ENCODE measurements at regions not wholly inside any gene's neighbourhood (a gene's known extent, or its start where the extent isn't known, plus 50 kb on each side); places are given as distances from the start of the nearest gene placed in this dataset.
A peak's percentile ranks its signal among the peaks of the same experiment; 100 is the strongest.

- H3K27me3 Mint-ChIP-seq = peaks cover 13 to 38% of the 10 kb centered on the region in 2 donors
- ChIA-PET CTCF (no interaction called here), POLR2A (no interaction called here)
- Histone ChIP-seq H3K27me3 (replicated peaks in 1 of 2; ENCODE audit: control insufficient read depth in 2 of 2, extremely low read depth in 1 of 2, insufficient read depth in 2 of 2, low read length in 1 of 2) (peaks cover 0 to 22% of the 10 kb centered on the region in 2 experiments), H3K27ac (ENCODE audit: low read length) (no peak overlapping the region), H3K9me3 (no peaks in the 10 kb centered on the region), H3K4me3 (ENCODE audit: control insufficient read depth in 1 of 2, extremely low read depth in 1 of 2, low read length in 1 of 2) (no peak overlapping the region), H3K4me1 (ENCODE audit: control insufficient read depth in 1 of 2, extremely low read depth in 1 of 2, insufficient read depth in 2 of 2, low read length in 2 of 2) (no peaks in the 10 kb centered on the region), H3K36me3 (ENCODE audit: control insufficient read depth in 2 of 2, extremely low read depth in 1 of 2, insufficient read depth in 1 of 2, low read length in 1 of 2) (no peaks in the 10 kb centered on the region)
- no peaks in the 10 kb centered on the region for H3K9me3 Mint-ChIP-seq
- WGBS (ENCODE audit: insufficient coverage) = 79% methylated on average over 3 of the region's 5 CpGs
- H3K4me3 Mint-ChIP-seq = no peak overlapping the region
- ATAC-seq (replicated peaks in 1 of 4) = no peak
- no peaks in the 10 kb centered on the region for H3K36me3 Mint-ChIP-seq
- no peaks in the 10 kb centered on the region for H3K4me1 Mint-ChIP-seq
- DNase-seq = peak in 1 of 35 experiments; percentile 11
- H3K27ac Mint-ChIP-seq = no peak overlapping the region
Measured at GRCh38 chr17:34765291-34765690, 185.9 kb downstream of the TMEM132E start.

DNA sequence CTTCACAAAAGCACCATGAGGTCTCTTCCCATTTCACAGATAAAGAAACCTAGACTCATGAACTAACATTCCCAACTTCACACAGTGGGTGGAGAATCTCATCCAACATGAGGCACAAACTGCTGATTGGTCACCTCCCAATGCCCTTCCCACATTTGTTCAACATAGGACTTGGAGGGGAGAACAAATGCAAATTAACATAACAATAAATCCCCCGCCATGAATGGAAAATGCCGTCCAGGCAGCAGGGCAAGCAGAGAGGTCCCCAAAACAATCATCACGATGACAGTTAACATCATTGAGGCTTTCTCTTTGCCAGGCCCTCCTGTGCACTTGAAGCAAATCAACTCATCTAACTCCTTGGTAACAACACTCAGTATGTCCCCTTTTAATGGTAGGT is 185.3 kb downstream of the TMEM132E start:
- H3K27ac Mint-ChIP-seq = no peak overlapping the region

DNA sequence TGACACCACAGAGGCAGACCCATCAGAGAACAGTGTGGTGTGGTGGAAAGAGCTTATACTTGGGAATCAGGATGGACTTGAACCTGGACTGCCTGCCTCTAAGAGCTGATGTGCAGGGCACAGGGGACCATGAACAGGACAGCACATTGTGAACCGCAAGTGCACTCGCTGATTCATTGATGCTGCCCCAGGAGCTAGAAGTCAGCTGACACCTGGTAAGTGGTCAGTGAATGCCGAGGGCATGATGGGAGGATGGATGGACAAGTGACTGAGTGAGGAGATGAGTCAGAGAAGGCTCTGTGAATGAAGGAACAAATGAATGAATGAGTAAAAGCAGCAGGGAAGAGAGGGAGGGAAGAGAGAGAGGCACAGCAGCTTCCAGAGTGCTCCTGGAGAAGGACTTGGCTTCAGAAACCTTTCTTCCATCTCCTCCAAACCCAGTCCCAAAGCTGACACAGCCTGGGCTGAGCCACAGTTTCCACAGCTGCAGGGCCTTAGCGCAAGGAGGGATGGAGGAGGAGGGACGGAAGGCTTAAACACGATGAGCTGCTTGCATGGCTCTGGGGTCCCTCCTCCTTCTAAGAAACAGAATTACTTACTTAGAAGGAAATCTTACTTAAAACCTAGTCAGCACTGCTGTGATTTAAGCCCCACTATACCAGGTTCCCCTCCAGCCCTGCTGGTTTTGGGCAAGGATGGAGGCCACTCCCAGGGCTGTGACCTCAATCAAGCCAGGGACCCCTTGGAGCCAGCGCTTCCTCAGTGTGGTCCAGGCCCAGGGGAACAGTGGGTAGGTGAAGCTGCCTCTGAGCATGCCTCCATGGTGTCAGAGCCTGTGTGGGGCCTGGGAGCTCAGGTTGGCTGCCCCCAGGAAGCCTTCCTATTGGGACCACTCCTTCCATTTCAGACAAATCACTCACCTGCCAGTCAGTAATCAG is 184.6 kb downstream of the TMEM132E start:
- no peak overlapping the region for H3K27ac ChIP-seq (ENCODE audit: low read length)
- H3K4me3 ChIP-seq (ENCODE audit: control insufficient read depth in 1 of 2, extremely low read depth in 1 of 2, low read length in 1 of 2) = no peak overlapping the region
- H3K27me3 ChIP-seq (replicated peaks in 1 of 2; ENCODE audit: control insufficient read depth in 2 of 2, extremely low read depth in 1 of 2, insufficient read depth in 2 of 2, low read length in 1 of 2) = peaks cover 0 to 23% of the 10 kb centered on the region in 2 experiments
- Mint-ChIP-seq H3K4me1 (no peaks in the 10 kb centered on the region), H3K27me3 (peaks cover 18 to 42% of the 10 kb centered on the region in 2 donors), H3K9me3 (no peaks in the 10 kb centered on the region), H3K36me3 (no peaks in the 10 kb centered on the region), H3K27ac (no peak overlapping the region), H3K4me3 (no peak overlapping the region)
- 75% methylated on average over 4 of the region's 7 CpGs for WGBS (ENCODE audit: insufficient coverage)
- H3K36me3 ChIP-seq (ENCODE audit: control insufficient read depth in 2 of 2, extremely low read depth in 1 of 2, insufficient read depth in 1 of 2, low read length in 1 of 2) = no peaks in the 10 kb centered on the region
- CTCF ChIA-PET = no interaction called here
- H3K9me3 ChIP-seq = no peaks in the 10 kb centered on the region
- H3K4me1 ChIP-seq (ENCODE audit: control insufficient read depth in 1 of 2, extremely low read depth in 1 of 2, insufficient read depth in 2 of 2, low read length in 2 of 2) = no peaks in the 10 kb centered on the region
- ATAC-seq (replicated peaks in 1 of 4) (no peak), DNase-seq (peak in 1 of 35 experiments; percentile 21)
- POLR2A ChIA-PET = no interaction called here

More for the DNA sequence above, 185.3 kb downstream of the TMEM132E start:
- no peaks in the 10 kb centered on the region for H3K36me3 ChIP-seq (ENCODE audit: control insufficient read depth in 2 of 2, extremely low read depth in 1 of 2, insufficient read depth in 1 of 2, low read length in 1 of 2)
- DNase-seq (peak in 1 of 35 experiments; percentile 5), ATAC-seq (replicated peaks in 1 of 4) (no peak)
- no peaks in the 10 kb centered on the region for H3K4me1 ChIP-seq (ENCODE audit: control insufficient read depth in 1 of 2, extremely low read depth in 1 of 2, insufficient read depth in 2 of 2, low read length in 2 of 2)
- peaks cover 0 to 22% of the 10 kb centered on the region in 2 experiments for H3K27me3 ChIP-seq (replicated peaks in 1 of 2; ENCODE audit: control insufficient read depth in 2 of 2, extremely low read depth in 1 of 2, insufficient read depth in 2 of 2, low read length in 1 of 2)
- H3K27me3 Mint-ChIP-seq = peaks cover 13 to 38% of the 10 kb centered on the region in 2 donors
- WGBS (ENCODE audit: insufficient coverage) = 80% methylated on average over 1 of the region's 3 CpGs
- H3K4me1 Mint-ChIP-seq = no peaks in the 10 kb centered on the region
- H3K27ac ChIP-seq (ENCODE audit: low read length) = no peak overlapping the region
- H3K9me3 Mint-ChIP-seq = no peaks in the 10 kb centered on the region
- H3K4me3 Mint-ChIP-seq = no peak overlapping the region
- no peaks in the 10 kb centered on the region for H3K9me3 ChIP-seq
- ChIA-PET POLR2A (no interaction called here), CTCF (no interaction called here)
- H3K36me3 Mint-ChIP-seq = no peaks in the 10 kb centered on the region
- no peak overlapping the region for H3K4me3 ChIP-seq (ENCODE audit: control insufficient read depth in 1 of 2, extremely low read depth in 1 of 2, low read length in 1 of 2)

DNA sequence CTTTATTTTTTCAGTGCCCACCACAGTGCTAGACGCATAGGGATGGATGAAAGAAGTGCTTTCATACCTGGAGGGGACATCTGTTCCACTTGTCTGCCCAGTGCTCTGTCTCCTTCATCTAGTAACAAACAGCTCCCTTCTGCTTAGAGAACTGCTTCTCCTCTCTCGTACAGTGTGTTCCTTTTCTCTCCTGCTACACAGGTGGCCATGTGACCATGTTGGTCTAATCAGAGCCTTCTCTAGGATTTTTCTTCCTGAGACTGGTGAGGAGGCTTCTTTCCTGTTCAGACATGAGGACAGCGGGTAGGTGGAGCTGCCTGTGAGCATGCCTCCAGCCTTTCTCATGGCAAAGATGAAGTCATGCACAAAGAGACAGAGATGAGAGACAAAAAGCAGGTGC is 182.7 kb downstream of the TMEM132E start:
- Histone ChIP-seq H3K4me1 (ENCODE audit: control insufficient read depth in 1 of 2, extremely low read depth in 1 of 2, insufficient read depth in 2 of 2, low read length in 2 of 2) (no peaks in the 10 kb centered on the region), H3K4me3 (ENCODE audit: control insufficient read depth in 1 of 2, extremely low read depth in 1 of 2, low read length in 1 of 2) (no peak overlapping the region), H3K27ac (ENCODE audit: low read length) (no peak overlapping the region), H3K36me3 (ENCODE audit: control insufficient read depth in 2 of 2, extremely low read depth in 1 of 2, insufficient read depth in 1 of 2, low read length in 1 of 2) (no peaks in the 10 kb centered on the region), H3K9me3 (no peaks in the 10 kb centered on the region), H3K27me3 (replicated peaks in 1 of 2; ENCODE audit: control insufficient read depth in 2 of 2, extremely low read depth in 1 of 2, insufficient read depth in 2 of 2, low read length in 1 of 2) (peaks cover 0 to 31% of the 10 kb centered on the region in 2 experiments)
- no peak for DNase-seq
- Mint-ChIP-seq H3K9me3 (no peaks in the 10 kb centered on the region), H3K27me3 (peaks cover 32 to 51% of the 10 kb centered on the region in 2 donors), H3K4me1 (no peaks in the 10 kb centered on the region), H3K36me3 (no peaks in the 10 kb centered on the region), H3K27ac (no peak overlapping the region), H3K4me3 (no peak overlapping the region)
- ChIA-PET POLR2A (no interaction called here), CTCF (no interaction called here)
- ATAC-seq (replicated peaks in 1 of 4) = no peak
- no CpG with 5 or more reads among the region's 3 CpGs for WGBS (ENCODE audit: insufficient coverage)

GRCh38 chr17:34761646-34762045 is 182.3 kb downstream of the TMEM132E start:
- Histone ChIP-seq H3K27me3 (replicated peaks in 1 of 2; ENCODE audit: control insufficient read depth in 2 of 2, extremely low read depth in 1 of 2, insufficient read depth in 2 of 2, low read length in 1 of 2) (peaks cover 0 to 35% of the 10 kb centered on the region in 2 experiments), H3K4me3 (ENCODE audit: control insufficient read depth in 1 of 2, extremely low read depth in 1 of 2, low read length in 1 of 2) (no peak overlapping the region), H3K9me3 (no peaks in the 10 kb centered on the region), H3K27ac (ENCODE audit: low read length) (no peak overlapping the region), H3K4me1 (ENCODE audit: control insufficient read depth in 1 of 2, extremely low read depth in 1 of 2, insufficient read depth in 2 of 2, low read length in 2 of 2) (no peaks in the 10 kb centered on the region), H3K36me3 (ENCODE audit: control insufficient read depth in 2 of 2, extremely low read depth in 1 of 2, insufficient read depth in 1 of 2, low read length in 1 of 2) (no peaks in the 10 kb centered on the region)
- POLR2A ChIA-PET = no interaction called here
- no peak overlapping the region for H3K27ac Mint-ChIP-seq
- no peaks in the 10 kb centered on the region for H3K36me3 Mint-ChIP-seq
- peaks cover 32 to 51% of the 10 kb centered on the region in 2 donors for H3K27me3 Mint-ChIP-seq
- WGBS (ENCODE audit: insufficient coverage) = no CpG with 5 or more reads among the region's 4 CpGs
- no peak overlapping the region for H3K4me3 Mint-ChIP-seq
- ATAC-seq (replicated peaks in 1 of 4) = no peak
- CTCF ChIA-PET = no interaction called here
- DNase-seq = no peak
- no peaks in the 10 kb centered on the region for H3K4me1 Mint-ChIP-seq
- no peaks in the 10 kb centered on the region for H3K9me3 Mint-ChIP-seq

DNA sequence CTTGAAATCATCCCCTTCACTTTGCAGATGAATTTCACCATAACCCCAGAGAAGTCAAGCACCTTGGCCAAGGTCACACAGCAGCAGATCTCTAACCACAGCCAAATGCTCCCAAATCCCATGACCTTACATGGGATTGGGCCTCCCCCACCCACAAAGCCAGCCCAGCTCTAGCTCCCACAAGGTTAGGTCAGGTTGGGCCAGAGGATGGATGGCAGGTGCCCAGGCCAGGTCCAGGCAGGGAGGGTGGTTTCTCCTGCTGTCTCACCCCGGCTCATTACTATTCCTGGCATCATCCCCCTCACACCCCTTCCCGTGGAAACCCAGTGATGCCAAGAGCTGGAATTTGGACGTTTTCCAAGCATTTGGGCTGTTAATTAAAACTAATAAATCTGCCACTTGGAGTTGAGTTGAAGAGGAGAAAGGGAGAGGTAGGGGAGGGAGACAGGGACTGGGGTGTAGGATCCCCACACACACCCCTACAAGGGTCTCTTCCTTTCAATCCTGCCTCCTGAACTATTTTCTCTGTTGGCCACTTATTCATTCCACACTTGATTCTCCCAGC is 181.6 kb downstream of the TMEM132E start:
- peaks cover 34 to 51% of the 10 kb centered on the region in 2 donors for H3K27me3 Mint-ChIP-seq
- WGBS (ENCODE audit: insufficient coverage) = no CpG with 5 or more reads among the region's 3 CpGs

More for the DNA sequence above, 181.6 kb downstream of the TMEM132E start:
- no peaks in the 10 kb centered on the region for H3K36me3 Mint-ChIP-seq
- CTCF ChIA-PET = no interaction called here
- H3K27ac Mint-ChIP-seq = no peak overlapping the region
- no peaks in the 10 kb centered on the region for H3K9me3 Mint-ChIP-seq
- no peaks in the 10 kb centered on the region for H3K9me3 ChIP-seq
- peaks cover 0 to 41% of the 10 kb centered on the region in 2 experiments for H3K27me3 ChIP-seq (replicated peaks in 1 of 2; ENCODE audit: control insufficient read depth in 2 of 2, extremely low read depth in 1 of 2, insufficient read depth in 2 of 2, low read length in 1 of 2)
- H3K4me1 ChIP-seq (ENCODE audit: control insufficient read depth in 1 of 2, extremely low read depth in 1 of 2, insufficient read depth in 2 of 2, low read length in 2 of 2) = no peaks in the 10 kb centered on the region
- H3K4me1 Mint-ChIP-seq = no peaks in the 10 kb centered on the region
- DNase-seq (no peak), ATAC-seq (replicated peaks in 1 of 4) (no peak)
- no peak overlapping the region for H3K4me3 ChIP-seq (ENCODE audit: control insufficient read depth in 1 of 2, extremely low read depth in 1 of 2, low read length in 1 of 2)
- POLR2A ChIA-PET = no interaction called here
- no peak overlapping the region for H3K4me3 Mint-ChIP-seq
- H3K27ac ChIP-seq (ENCODE audit: low read length) = no peak overlapping the region
- H3K36me3 ChIP-seq (ENCODE audit: control insufficient read depth in 2 of 2, extremely low read depth in 1 of 2, insufficient read depth in 1 of 2, low read length in 1 of 2) = no peaks in the 10 kb centered on the region
